UCSD-AML1 (cell line): ENCODE measurements at regions not wholly inside any gene's neighbourhood (a gene's known extent, or its start where the extent isn't known, plus 50 kb on each side); places are given as distances from the start of the nearest gene placed in this dataset.
"Not testable (repeated sequence)": the region's sequence is repeated elsewhere in the genome, so short reads cannot be mapped to it uniquely, and the experiment has no call there.

Experiments used
- DNase-seq: peaks from one replicate; lab custom pipeline; 2025; ENCODE audit not compliant: unreplicated experiment; lab: John Stamatoyannopoulos, UW

DNA sequence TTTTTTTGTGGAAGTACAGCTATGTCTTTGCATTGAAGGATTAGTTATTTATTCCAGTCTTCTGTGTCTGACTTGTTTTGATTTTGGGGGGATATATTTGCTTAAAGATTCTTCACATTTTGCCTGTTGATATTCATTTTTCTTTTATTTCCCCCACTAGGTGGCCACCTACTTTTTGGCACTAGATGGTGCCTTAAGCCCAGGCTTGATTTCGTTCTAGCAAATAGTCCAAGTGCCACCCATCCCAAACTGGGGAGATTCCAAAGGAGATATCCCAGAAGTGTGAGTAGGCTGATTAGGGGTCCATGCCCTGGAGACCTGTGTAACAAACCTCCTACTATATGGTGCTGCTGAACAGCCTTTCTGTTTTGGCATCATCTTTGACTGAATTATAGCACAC lies 80.0 kb upstream of the SPATA16 start:
- no peak for DNase-seq

GRCh38 chr3:173217127-173217526 lies 76.1 kb upstream of the SPATA16 start:
- no peak for DNase-seq

- no peak for DNase-seq
Measured at GRCh38 chr3:173216063-173216462, 75.0 kb upstream of the SPATA16 start.

- DNase-seq, result no peak
Measured at GRCh38 chr3:173214576-173214975, 73.5 kb upstream of the SPATA16 start.

GRCh38 chr3:173199568-173199967 lies 58.5 kb upstream of the SPATA16 start:
- no peak for DNase-seq

GRCh38 chr3:173194868-173195267 lies 53.8 kb upstream of the SPATA16 start:
- not testable (repeated sequence) for DNase-seq

GRCh38 chr3:173191611-173192010 lies 50.6 kb upstream of the SPATA16 start:
- no peak for DNase-seq
